HL-60 (cell line): ENCODE measurements at regions not wholly inside any gene's neighbourhood (a gene's known extent, or its start where the extent isn't known, plus 50 kb on each side); places are given as distances from the start of the nearest gene placed in this dataset.

ENCODE experiments used
- GABPA ChIP-seq: IDR thresholded peaks from 2 replicates; pipeline ENCODE4 v1.6.1; 2012; ENCODE audit warnings: low read depth
- POLR2AphosphoS5 ChIP-seq: IDR thresholded peaks from 2 replicates; pipeline ENCODE4 v1.6.1; 2012; ENCODE audit warnings: low read depth
- SPI1 ChIP-seq: IDR thresholded peaks from 2 replicates; pipeline ENCODE4 v1.6.1; 2012; ENCODE audit warnings: low read depth, mild to moderate bottlenecking, borderline replicate concordance
- TF ChIP-seq, protein P1 (sequence below): IDR thresholded peaks from one replicate; pipeline ENCODE4 v1.5.1; 2011; ENCODE audit warnings: low read length, control low read depth, inconsistent platforms; ENCODE audit not compliant: insufficient read depth
- TF ChIP-seq, protein P2 (sequence below): IDR thresholded peaks from 2 replicates; pipeline ENCODE4 v1.6.1; 2012; ENCODE audit warnings: low read depth; ENCODE audit not compliant: insufficient replicate concordance

DNA sequence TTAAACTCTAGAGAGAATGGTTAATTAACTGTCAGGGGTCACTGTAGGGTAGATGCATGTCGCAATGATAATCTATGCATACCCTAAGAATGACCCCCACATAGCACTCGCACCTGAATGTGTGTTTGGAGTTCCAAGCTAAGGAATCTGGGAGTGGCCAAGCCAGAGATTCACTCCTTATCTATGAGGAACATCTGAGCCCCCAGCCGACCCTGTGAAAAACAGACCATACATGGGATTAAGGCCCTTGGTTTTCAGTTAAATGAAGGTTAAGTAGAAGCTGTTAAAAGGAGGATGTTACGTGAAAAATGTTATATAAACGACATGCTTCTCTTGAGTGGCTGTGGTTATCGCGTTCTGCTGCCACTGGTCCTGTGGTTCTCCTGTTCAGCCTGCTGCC lies 147.2 kb downstream of the RELL1 start:
- TF ChIP-seq GABPA (no peak), POLR2AphosphoS5 (no peak), SPI1 (no peak)
- TF ChIP-seq, protein P1, sequence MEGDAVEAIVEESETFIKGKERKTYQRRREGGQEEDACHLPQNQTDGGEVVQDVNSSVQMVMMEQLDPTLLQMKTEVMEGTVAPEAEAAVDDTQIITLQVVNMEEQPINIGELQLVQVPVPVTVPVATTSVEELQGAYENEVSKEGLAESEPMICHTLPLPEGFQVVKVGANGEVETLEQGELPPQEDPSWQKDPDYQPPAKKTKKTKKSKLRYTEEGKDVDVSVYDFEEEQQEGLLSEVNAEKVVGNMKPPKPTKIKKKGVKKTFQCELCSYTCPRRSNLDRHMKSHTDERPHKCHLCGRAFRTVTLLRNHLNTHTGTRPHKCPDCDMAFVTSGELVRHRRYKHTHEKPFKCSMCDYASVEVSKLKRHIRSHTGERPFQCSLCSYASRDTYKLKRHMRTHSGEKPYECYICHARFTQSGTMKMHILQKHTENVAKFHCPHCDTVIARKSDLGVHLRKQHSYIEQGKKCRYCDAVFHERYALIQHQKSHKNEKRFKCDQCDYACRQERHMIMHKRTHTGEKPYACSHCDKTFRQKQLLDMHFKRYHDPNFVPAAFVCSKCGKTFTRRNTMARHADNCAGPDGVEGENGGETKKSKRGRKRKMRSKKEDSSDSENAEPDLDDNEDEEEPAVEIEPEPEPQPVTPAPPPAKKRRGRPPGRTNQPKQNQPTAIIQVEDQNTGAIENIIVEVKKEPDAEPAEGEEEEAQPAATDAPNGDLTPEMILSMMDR: no peak
- TF ChIP-seq, protein P2, sequence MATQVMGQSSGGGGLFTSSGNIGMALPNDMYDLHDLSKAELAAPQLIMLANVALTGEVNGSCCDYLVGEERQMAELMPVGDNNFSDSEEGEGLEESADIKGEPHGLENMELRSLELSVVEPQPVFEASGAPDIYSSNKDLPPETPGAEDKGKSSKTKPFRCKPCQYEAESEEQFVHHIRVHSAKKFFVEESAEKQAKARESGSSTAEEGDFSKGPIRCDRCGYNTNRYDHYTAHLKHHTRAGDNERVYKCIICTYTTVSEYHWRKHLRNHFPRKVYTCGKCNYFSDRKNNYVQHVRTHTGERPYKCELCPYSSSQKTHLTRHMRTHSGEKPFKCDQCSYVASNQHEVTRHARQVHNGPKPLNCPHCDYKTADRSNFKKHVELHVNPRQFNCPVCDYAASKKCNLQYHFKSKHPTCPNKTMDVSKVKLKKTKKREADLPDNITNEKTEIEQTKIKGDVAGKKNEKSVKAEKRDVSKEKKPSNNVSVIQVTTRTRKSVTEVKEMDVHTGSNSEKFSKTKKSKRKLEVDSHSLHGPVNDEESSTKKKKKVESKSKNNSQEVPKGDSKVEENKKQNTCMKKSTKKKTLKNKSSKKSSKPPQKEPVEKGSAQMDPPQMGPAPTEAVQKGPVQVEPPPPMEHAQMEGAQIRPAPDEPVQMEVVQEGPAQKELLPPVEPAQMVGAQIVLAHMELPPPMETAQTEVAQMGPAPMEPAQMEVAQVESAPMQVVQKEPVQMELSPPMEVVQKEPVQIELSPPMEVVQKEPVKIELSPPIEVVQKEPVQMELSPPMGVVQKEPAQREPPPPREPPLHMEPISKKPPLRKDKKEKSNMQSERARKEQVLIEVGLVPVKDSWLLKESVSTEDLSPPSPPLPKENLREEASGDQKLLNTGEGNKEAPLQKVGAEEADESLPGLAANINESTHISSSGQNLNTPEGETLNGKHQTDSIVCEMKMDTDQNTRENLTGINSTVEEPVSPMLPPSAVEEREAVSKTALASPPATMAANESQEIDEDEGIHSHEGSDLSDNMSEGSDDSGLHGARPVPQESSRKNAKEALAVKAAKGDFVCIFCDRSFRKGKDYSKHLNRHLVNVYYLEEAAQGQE: no peak
